H9 (cell line): ENCODE measurements at regions not wholly inside any gene's neighbourhood (a gene's known extent, or its start where the extent isn't known, plus 50 kb on each side); places are given as distances from the start of the nearest gene placed in this dataset.
A peak's percentile ranks its signal among the peaks of the same experiment; 100 is the strongest.

ENCODE experiments used
- DNase-seq: peaks from one replicate; pipeline ENCODE4 v3.0.0-alpha.2; 2017
- H2AFZ ChIP-seq: one replicate; pipeline ENCODE4 v1.6.1; 2013; ENCODE audit warnings: mild to moderate bottlenecking, low read length, control low read depth, moderate library complexity
- H2AK5ac ChIP-seq: 2 replicates; pipeline ENCODE4 v1.6.1; 2013; ENCODE audit warnings: low read length, control low read depth, mixed read lengths; ENCODE audit not compliant: insufficient read length
- H2BK120ac ChIP-seq: one replicate; pipeline ENCODE4 v1.6.1; 2013; ENCODE audit warnings: low read depth, mild to moderate bottlenecking, low read length, control low read depth, inconsistent platforms; ENCODE audit not compliant: poor library complexity, severe bottlenecking
- H2BK12ac ChIP-seq: 2 replicates; pipeline ENCODE4 v1.6.1; 2013; ENCODE audit warnings: low read length, control low read depth, mixed read lengths, low read depth; ENCODE audit not compliant: insufficient read length
- H2BK15ac ChIP-seq: 2 replicates; pipeline ENCODE4 v1.6.1; 2013; ENCODE audit warnings: low read depth, low read length, control low read depth
- H2BK20ac ChIP-seq: one replicate; pipeline ENCODE4 v1.6.1; 2013; ENCODE audit warnings: low read depth, mild to moderate bottlenecking, low read length, control low read depth, inconsistent platforms; ENCODE audit not compliant: poor library complexity, severe bottlenecking
- H2BK5ac ChIP-seq: 2 replicates; pipeline ENCODE4 v1.6.1; 2013; ENCODE audit warnings: low read length, control low read depth, mixed read lengths; ENCODE audit not compliant: insufficient read length
- H3K14ac ChIP-seq: 2 replicates; pipeline ENCODE4 v1.6.1; 2013; ENCODE audit warnings: low read length, control low read depth; ENCODE audit not compliant: insufficient read depth
- H3K18ac ChIP-seq: 2 replicates; pipeline ENCODE4 v1.6.1; 2013; ENCODE audit warnings: low read depth, mild to moderate bottlenecking, mixed read lengths, low read length, control low read depth; ENCODE audit not compliant: insufficient read length
- H3K23ac ChIP-seq: 2 replicates; pipeline ENCODE4 v1.6.1; 2013; ENCODE audit warnings: low read length, control low read depth, mixed read lengths, low read depth; ENCODE audit not compliant: insufficient read length
- H3K23me2 ChIP-seq: 2 replicates; pipeline ENCODE4 v1.6.1; 2013; ENCODE audit warnings: low read depth, mild to moderate bottlenecking, mixed read lengths, low read length, control low read depth; ENCODE audit not compliant: insufficient read length, poor library complexity, severe bottlenecking
- H3K27ac ChIP-seq: 2 replicates; pipeline ENCODE4 v1.5.1; 2013; ENCODE audit warnings: low read length, control low read depth, mixed read lengths, low read depth; ENCODE audit not compliant: insufficient read length
- H3K27me3 ChIP-seq: 2 replicates; pipeline ENCODE4 v1.6.1; 2013; ENCODE audit warnings: low read length, control low read depth, inconsistent platforms; ENCODE audit not compliant: insufficient read depth
- H3K4ac ChIP-seq: 2 replicates; pipeline ENCODE4 v1.6.1; 2013; ENCODE audit warnings: low read depth, mild to moderate bottlenecking, control low read depth, inconsistent platforms, low read length, moderate library complexity
- H3K4me1 ChIP-seq: 2 replicates; pipeline ENCODE4 v1.6.1; 2013; ENCODE audit warnings: low read length, control low read depth, inconsistent platforms; ENCODE audit not compliant: insufficient read depth
- H3K4me2 ChIP-seq: 2 replicates; pipeline ENCODE4 v1.6.1; 2013; ENCODE audit warnings: low read length, control low read depth, mixed read lengths; ENCODE audit not compliant: insufficient read length, insufficient read depth
- H3K56ac ChIP-seq: 2 replicates; pipeline ENCODE4 v1.6.1; 2013; ENCODE audit warnings: low read depth, mild to moderate bottlenecking, mixed read lengths, low read length, control low read depth; ENCODE audit not compliant: insufficient read length
- H3K79me1 ChIP-seq: 2 replicates; pipeline ENCODE4 v1.6.1; 2013; ENCODE audit warnings: low read depth, mild to moderate bottlenecking, moderate library complexity, low read length, control low read depth, inconsistent platforms; ENCODE audit not compliant: insufficient read depth, poor library complexity, severe bottlenecking
- H3K79me2 ChIP-seq: 2 replicates; pipeline ENCODE4 v1.6.1; 2013; ENCODE audit warnings: low read length, control low read depth, inconsistent platforms; ENCODE audit not compliant: insufficient read depth
- H3K9ac ChIP-seq: 2 replicates; pipeline ENCODE4 v1.6.1; 2013; ENCODE audit warnings: low read length, control low read depth, mixed read lengths; ENCODE audit not compliant: insufficient read length; ENCODE audit errors: extremely low read depth
- H3K9me3 ChIP-seq: one replicate; pipeline ENCODE4 v1.6.1; 2013; ENCODE audit warnings: low read depth, low read length, inconsistent platforms; ENCODE audit not compliant: control insufficient read depth
- H3T11ph ChIP-seq: one replicate; pipeline ENCODE4 v1.6.1; 2013; ENCODE audit warnings: mild to moderate bottlenecking, low read length, control low read depth, inconsistent platforms
- H4K20me1 ChIP-seq: one replicate; pipeline ENCODE4 v1.6.1; 2013; ENCODE audit not compliant: control insufficient read depth, insufficient read length, insufficient read depth
- H4K5ac ChIP-seq: 2 replicates; pipeline ENCODE4 v1.6.1; 2013; ENCODE audit warnings: low read depth, mild to moderate bottlenecking, mixed read lengths, low read length, control low read depth; ENCODE audit not compliant: insufficient read length
- H4K8ac ChIP-seq: replicated peaks from 2 replicates; pipeline ENCODE4 v1.6.1; 2013; ENCODE audit warnings: low read length, control low read depth, mixed read lengths, low read depth; ENCODE audit not compliant: insufficient read length
- H4K91ac ChIP-seq: 2 replicates; pipeline ENCODE4 v1.6.1; 2013; ENCODE audit warnings: low read depth, mild to moderate bottlenecking, moderate library complexity, mixed read lengths, low read length, control low read depth; ENCODE audit not compliant: insufficient read length
- H3K27ac Mint-ChIP-seq, 3 experiments: 2 replicates in 2 of 3; 3 replicates in 1 of 3; pipeline ENCODE4 v1.8.0; 2020 to 2021; ENCODE audit warnings: mixed read lengths in 3 of 3, mild to moderate bottlenecking in 1 of 3, moderate library complexity in 1 of 3
- H3K27me3 Mint-ChIP-seq: 2 replicates; pipeline ENCODE4 v1.8.0; 2021; ENCODE audit warnings: low read depth, mild to moderate bottlenecking, moderate library complexity, mixed read lengths
- H3K36me3 Mint-ChIP-seq, 3 experiments: 2 replicates in 2 of 3; 3 replicates in 1 of 3; pipeline ENCODE4 v1.8.0; 2020 to 2021; ENCODE audit warnings: low read depth in 3 of 3, mixed read lengths in 3 of 3; ENCODE audit not compliant: insufficient read depth in 1 of 3
- H3K4me1 Mint-ChIP-seq, 2 experiments: 2 replicates each; pipeline ENCODE4 v1.8.0; 2020; ENCODE audit warnings: mixed read lengths in 2 of 2
- H3K4me3 Mint-ChIP-seq, 2 experiments: 2 replicates in 1 of 2; 3 replicates in 1 of 2; pipeline ENCODE4 v1.8.0; 2020 to 2021; ENCODE audit warnings: mild to moderate bottlenecking in 2 of 2, mixed read lengths in 2 of 2, moderate library complexity in 1 of 2
- H3K9me3 Mint-ChIP-seq, 2 experiments: 2 replicates in 1 of 2; 3 replicates in 1 of 2; pipeline ENCODE4 v1.8.0; 2020; ENCODE audit warnings: mild to moderate bottlenecking in 2 of 2, mixed read lengths in 2 of 2, moderate library complexity in 1 of 2
- CTCF ChIP-seq: fragments of 200-600 bp; sonication (generic); conservative IDR thresholded peaks from 3 replicates; pipeline ENCODE4 v1.8.0; 2021; ENCODE audit warnings: antibody characterized with exemption, mild to moderate bottlenecking
- WGBS: extraction: QIAGEN DNeasy Blood & Tissue Kit; methylation state at CpG from one replicate; pipeline ENCODE4 v1.1.7; 2013; ENCODE audit warnings: missing lambda C conversion rate, low lambda C conversion rate, mixed read lengths; ENCODE audit not compliant: insufficient read length; ENCODE audit errors: extremely low coverage; 5-methylcytosine and 5-hydroxymethylcytosine counted together

- Histone ChIP-seq H3K79me2 (no peaks in the 10 kb centered on the region), H4K91ac (no peak overlapping the region), H2AFZ (no peak overlapping the region), H3K9ac (no peak overlapping the region), H3K27ac (no peak overlapping the region), H3K27me3 (peaks cover 4% of the 10 kb centered on the region; the same call in 1 of the 2 replicates), H3K79me1 (no peaks in the 10 kb centered on the region), H3K14ac (no peak overlapping the region), H2BK15ac (no peak overlapping the region), H3K4me1 (no peaks in the 10 kb centered on the region), H4K8ac (no peak overlapping the region), H3K9me3 (no peaks in the 10 kb centered on the region), H4K5ac (no peak overlapping the region), H3T11ph (no peak overlapping the region), H3K23ac (no peak overlapping the region), H3K4ac (no peak overlapping the region), H3K23me2 (peaks cover 15% of the 10 kb centered on the region), H2AK5ac (no peak overlapping the region), H2BK20ac (no peak overlapping the region), H2BK5ac (no peak overlapping the region), H3K4me2 (no peak overlapping the region), H2BK120ac (no peak overlapping the region), H3K18ac (no peak overlapping the region), H2BK12ac (no peak overlapping the region), H3K56ac (no peak overlapping the region), H4K20me1 (no peaks in the 10 kb centered on the region)
- H3K27ac Mint-ChIP-seq: no peak overlapping the region
- no CpG with 5 or more reads among the region's 51 CpGs for WGBS
- H3K4me1 Mint-ChIP-seq: peaks cover 3% of the 10 kb centered on the region in 2 experiments
- no peak for TF ChIP-seq CTCF
- peaks cover 0 to 8% of the 10 kb centered on the region in 2 experiments; a peak in 1 of 5 replicates for H3K9me3 Mint-ChIP-seq
- peaks cover 84% of the 10 kb centered on the region for H3K27me3 Mint-ChIP-seq
- peak overlapping the region; percentile 15 to 69; a peak in 3 of 5 replicates for H3K4me3 Mint-ChIP-seq
- DNase-seq: no peak
- H3K36me3 Mint-ChIP-seq: no peaks in the 10 kb centered on the region; a peak in 1 of 7 replicates
Measured at GRCh38 chr12:107845226-107845979, 70.9 kb downstream of the ASCL4 start.
